ENCODE measurements at regions not wholly inside any gene's neighbourhood (a gene's known extent, or its start where the extent isn't known, plus 50 kb on each side); places are given as distances from the start of the nearest gene placed in this dataset.

DNA sequence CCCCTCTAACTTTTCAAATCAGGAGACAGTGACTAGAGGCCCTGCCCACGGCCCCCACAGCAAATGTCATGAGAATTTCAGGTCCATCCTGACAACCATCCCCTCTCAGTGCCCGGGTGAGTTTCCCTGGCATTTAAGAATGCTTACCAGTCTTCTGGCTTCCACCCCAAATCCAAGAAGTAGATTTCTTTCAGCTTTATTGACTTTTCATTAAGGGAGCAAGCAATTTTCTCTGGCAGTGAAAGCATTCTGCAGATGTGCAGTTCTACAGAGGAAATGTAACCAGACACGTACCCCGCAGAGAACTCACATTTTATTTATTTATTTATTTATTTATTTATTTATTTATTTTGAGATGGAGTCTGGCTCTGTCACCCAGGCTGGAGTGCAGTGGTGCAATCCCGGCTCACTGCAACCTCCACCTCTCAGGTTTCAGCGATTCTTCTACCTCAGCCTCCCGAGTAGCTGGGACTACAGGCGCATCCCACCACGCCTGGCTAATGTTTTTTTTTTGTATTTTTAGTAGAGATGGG, 120.9 kb upstream of the KCTD7 start:
- intact Hi-C loops (cut with DNase I) = no loop called here
- Histone ChIP-seq H3K27ac (no peak overlapping the region), H3K36me3 (no peaks in the 10 kb centered on the region), H3K4me3 (replicated peaks in 1 of 3) (no peak overlapping the region), H3K27me3 (no peaks in the 10 kb centered on the region), H3K4me1 (peaks cover 0 to 3% of the 10 kb centered on the region in 2 donors), H3K9me3 (no peaks in the 10 kb centered on the region)
- WGBS, 2 donors = 78 to 81% methylated on average over 9 of the region's 9 CpGs
- DNase-seq = no peak
- TF ChIP-seq POLR2A (IDR thresholded peaks at IDR 0.05) = no peak
- TF ChIP-seq, protein P1, sequence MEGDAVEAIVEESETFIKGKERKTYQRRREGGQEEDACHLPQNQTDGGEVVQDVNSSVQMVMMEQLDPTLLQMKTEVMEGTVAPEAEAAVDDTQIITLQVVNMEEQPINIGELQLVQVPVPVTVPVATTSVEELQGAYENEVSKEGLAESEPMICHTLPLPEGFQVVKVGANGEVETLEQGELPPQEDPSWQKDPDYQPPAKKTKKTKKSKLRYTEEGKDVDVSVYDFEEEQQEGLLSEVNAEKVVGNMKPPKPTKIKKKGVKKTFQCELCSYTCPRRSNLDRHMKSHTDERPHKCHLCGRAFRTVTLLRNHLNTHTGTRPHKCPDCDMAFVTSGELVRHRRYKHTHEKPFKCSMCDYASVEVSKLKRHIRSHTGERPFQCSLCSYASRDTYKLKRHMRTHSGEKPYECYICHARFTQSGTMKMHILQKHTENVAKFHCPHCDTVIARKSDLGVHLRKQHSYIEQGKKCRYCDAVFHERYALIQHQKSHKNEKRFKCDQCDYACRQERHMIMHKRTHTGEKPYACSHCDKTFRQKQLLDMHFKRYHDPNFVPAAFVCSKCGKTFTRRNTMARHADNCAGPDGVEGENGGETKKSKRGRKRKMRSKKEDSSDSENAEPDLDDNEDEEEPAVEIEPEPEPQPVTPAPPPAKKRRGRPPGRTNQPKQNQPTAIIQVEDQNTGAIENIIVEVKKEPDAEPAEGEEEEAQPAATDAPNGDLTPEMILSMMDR (IDR thresholded peaks at IDR 0.05) = no peak

- no peaks in the 10 kb centered on the region for H3K36me3 ChIP-seq
- intact Hi-C loops (cut with DNase I) = no loop called here
- no peak overlapping the region for H3K27ac ChIP-seq
- no peak overlapping the region for H3K4me3 ChIP-seq (replicated peaks in 1 of 3)
- no peak for TF ChIP-seq POLR2A (IDR thresholded peaks at IDR 0.05)
- TF ChIP-seq, protein P1 (IDR thresholded peaks at IDR 0.05) = no peak
- no peaks in the 10 kb centered on the region for H3K9me3 ChIP-seq
- no peaks in the 10 kb centered on the region for H3K27me3 ChIP-seq
- no peak for DNase-seq
- peaks cover 0 to 3% of the 10 kb centered on the region in 2 donors for H3K4me1 ChIP-seq
These were observed 120.2 kb upstream of the KCTD7 start for GRCh38 chr7:66508431-66508830.

GRCh38 chr7:66514050-66514449, 114.6 kb upstream of the KCTD7 start:
- Histone ChIP-seq H3K4me3 (replicated peaks in 1 of 3) (no peak overlapping the region), H3K36me3 (no peaks in the 10 kb centered on the region), H3K27me3 (no peaks in the 10 kb centered on the region), H3K4me1 (no peaks in the 10 kb centered on the region), H3K9me3 (no peaks in the 10 kb centered on the region), H3K27ac (no peak overlapping the region)
- DNase-seq = no peak
- 72 to 82% methylated on average over 9 of the region's 9 CpGs for WGBS, 2 donors
- TF ChIP-seq, protein P1 (IDR thresholded peaks at IDR 0.05) = no peak
- TF ChIP-seq POLR2A (IDR thresholded peaks at IDR 0.05) = no peak
- intact Hi-C loops (cut with DNase I) = no loop called here

GRCh38 chr7:66517212-66517909, 111.3 kb upstream of the KCTD7 start:
- no peak overlapping the region for H3K4me3 ChIP-seq (replicated peaks in 1 of 3)
- H3K27me3 ChIP-seq = no peaks in the 10 kb centered on the region
- TF ChIP-seq POLR2A (IDR thresholded peaks at IDR 0.05) = no peak
- TF ChIP-seq, protein P1 (IDR thresholded peaks at IDR 0.05) = no peak
- no peak for DNase-seq
- H3K9me3 ChIP-seq = no peaks in the 10 kb centered on the region
- intact Hi-C loops (cut with DNase I) = no loop called here
- 83 to 85% methylated on average over 6 of the region's 7 CpGs for WGBS, 2 donors
- no peaks in the 10 kb centered on the region for H3K4me1 ChIP-seq
- no peak overlapping the region for H3K27ac ChIP-seq
- no peaks in the 10 kb centered on the region for H3K36me3 ChIP-seq

GRCh38 chr7:66518151-66518691, 110.5 kb upstream of the KCTD7 start:
- H3K4me1 ChIP-seq = no peaks in the 10 kb centered on the region
- no peak for TF ChIP-seq POLR2A (IDR thresholded peaks at IDR 0.05)
- TF ChIP-seq, protein P1 (IDR thresholded peaks at IDR 0.05) = no peak
- no peak for DNase-seq

More at GRCh38 chr7:66518151-66518691, 110.5 kb upstream of the KCTD7 start:
- H3K36me3 ChIP-seq = no peaks in the 10 kb centered on the region
- WGBS, 2 donors = 78 to 90% methylated on average over 3 to 12 of the region's 14 CpGs
- no peak overlapping the region for H3K4me3 ChIP-seq (replicated peaks in 1 of 3)
- no peaks in the 10 kb centered on the region for H3K27me3 ChIP-seq
- H3K9me3 ChIP-seq = no peaks in the 10 kb centered on the region
- intact Hi-C loops (cut with DNase I) = no loop called here
- no peak overlapping the region for H3K27ac ChIP-seq
